K562 (cell line): ENCODE measurements at regions not wholly inside any gene's neighbourhood (a gene's known extent, or its start where the extent isn't known, plus 50 kb on each side); places are given as distances from the start of the nearest gene placed in this dataset.

ENCODE experiments used
- SOX6 ChIP-seq: fragments of 450-650 bp; IDR thresholded peaks from 2 replicates; pipeline ENCODE4 v1.6.1; 2014; ENCODE audit warnings: mild to moderate bottlenecking
- ZNF444 ChIP-seq: fragments of 250-450 bp; sonication (Bioruptor Pico); IDR thresholded peaks from 2 replicates; pipeline ENCODE4 v1.4.0; 2020; ENCODE audit warnings: mild to moderate bottlenecking, moderate library complexity
- TF ChIP-seq, protein P1 (sequence below), 2 experiments: fragments of 450-650 bp; IDR thresholded peaks; 2 replicates each; pipeline ENCODE4 v1.6.1; 2016; ENCODE audit warnings: mild to moderate bottlenecking in 2 of 2, borderline replicate concordance in 1 of 2, low read depth in 1 of 2, moderate library complexity in 1 of 2

GRCh38 chr20:60220706-60221105, 262.5 kb downstream of the CDH26 start (continued):
- TF ChIP-seq, protein P1, sequence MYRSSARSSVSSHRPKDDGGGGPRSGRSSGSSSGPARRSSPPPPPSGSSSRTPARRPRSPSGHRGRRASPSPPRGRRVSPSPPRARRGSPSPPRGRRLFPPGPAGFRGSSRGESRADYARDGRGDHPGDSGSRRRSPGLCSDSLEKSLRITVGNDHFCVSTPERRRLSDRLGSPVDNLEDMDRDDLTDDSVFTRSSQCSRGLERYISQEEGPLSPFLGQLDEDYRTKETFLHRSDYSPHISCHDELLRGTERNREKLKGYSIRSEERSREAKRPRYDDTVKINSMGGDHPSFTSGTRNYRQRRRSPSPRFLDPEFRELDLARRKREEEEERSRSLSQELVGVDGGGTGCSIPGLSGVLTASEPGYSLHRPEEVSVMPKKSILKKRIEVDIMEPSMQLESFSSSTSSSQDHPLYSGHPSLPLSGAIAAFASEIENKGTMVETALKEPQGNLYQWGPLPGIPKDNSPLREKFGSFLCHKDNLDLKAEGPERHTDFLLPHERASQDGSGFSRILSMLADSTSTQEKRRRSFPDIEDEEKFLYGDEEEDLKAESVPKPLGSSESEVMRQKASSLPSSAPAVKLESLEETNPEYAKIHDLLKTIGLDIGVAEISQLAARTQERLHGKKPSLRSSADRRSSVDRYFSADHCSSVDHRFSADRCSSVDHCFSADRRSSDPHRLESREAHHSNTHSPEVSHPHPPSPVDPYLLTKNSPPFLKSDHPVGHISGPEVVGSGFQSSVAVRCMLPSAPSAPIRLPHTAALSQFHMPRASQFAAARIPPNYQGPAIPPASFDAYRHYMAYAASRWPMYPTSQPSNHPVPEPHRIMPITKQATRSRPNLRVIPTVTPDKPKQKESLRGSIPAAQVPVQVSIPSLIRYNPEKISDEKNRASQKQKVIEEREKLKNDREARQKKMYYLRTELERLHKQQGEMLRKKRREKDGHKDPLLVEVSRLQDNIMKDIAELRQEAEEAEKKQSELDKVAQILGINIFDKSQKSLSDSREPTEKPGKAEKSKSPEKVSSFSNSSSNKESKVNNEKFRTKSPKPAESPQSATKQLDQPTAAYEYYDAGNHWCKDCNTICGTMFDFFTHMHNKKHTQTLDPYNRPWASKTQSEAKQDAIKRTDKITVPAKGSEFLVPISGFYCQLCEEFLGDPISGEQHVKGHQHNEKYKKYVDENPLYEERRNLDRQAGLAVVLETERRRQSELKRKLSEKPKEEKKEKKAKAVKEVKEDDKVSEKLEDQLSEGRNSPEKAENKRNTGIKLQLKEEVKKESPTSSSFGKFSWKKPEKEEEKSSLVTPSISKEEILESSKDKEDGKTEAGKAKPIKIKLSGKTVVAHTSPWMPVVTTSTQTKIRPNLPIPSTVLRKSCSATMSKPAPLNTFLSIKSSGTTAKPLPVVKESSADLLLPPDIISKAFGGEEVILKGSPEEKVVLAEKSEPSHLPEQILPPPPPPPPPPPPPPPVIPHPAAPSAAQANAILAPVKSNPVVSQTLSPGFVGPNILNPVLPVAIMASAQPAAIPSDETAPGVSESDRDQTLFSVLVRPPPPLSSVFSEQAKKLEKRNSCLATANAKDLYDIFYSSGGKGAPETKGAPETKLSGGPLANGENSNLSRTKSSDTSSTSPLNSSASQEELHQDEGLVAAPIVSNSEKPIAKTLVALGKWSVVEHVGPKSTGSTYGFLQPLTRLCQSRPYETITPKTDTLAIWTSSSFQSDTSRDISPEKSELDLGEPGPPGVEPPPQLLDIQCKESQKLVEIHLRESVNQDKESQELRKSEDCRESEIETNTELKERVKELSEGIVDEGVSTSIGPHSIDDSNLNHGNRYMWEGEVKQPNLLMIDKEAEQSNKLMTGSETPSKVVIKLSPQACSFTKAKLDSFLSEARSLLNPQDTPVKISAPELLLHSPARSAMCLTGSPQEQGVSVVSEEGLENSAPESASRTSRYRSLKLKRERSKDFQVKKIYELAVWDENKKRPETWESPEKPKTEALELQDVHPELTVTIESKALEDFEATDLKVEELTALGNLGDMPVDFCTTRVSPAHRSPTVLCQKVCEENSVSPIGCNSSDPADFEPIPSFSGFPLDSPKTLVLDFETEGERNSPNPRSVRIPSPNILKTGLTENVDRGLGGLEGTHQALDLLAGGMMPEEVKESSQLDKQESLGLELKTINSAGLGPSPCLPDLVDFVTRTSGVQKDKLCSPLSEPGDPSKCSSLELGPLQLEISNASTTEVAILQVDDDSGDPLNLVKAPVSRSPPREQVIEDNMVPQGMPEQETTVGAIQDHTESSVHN (IDR thresholded peaks at IDR 0.05; ENCODE audit: borderline replicate concordance in 1 of 2, low read depth in 1 of 2) = no peak
- TF ChIP-seq SOX6 (no peak), ZNF444 (no peak)
- TF ChIP-seq, all 486 proteins: peak for 0
